ENCODE measurements at regions not wholly inside any gene's neighbourhood (a gene's known extent, or its start where the extent isn't known, plus 50 kb on each side); places are given as distances from the start of the nearest gene placed in this dataset.

GRCh38 chr5:6847870-6848269 lies 134.6 kb downstream of the TENT4A start:
- TF ChIP-seq EZH2 (IDR thresholded peaks at IDR 0.05; ENCODE audit: borderline replicate concordance) = no peak
- TF ChIP-seq CTCF (IDR thresholded peaks at IDR 0.05; ENCODE audit: poor library complexity) = no peak
- no peak for TF ChIP-seq EZH2phosphoT487 (IDR thresholded peaks at IDR 0.05; ENCODE audit: low read depth, severe bottlenecking, unreplicated experiment)
